Lung (tissue), 11 donors: ENCODE measurements at regions not wholly inside any gene's neighbourhood (a gene's known extent, or its start where the extent isn't known, plus 50 kb on each side); places are given as distances from the start of the nearest gene placed in this dataset.

Experiments
- ATAC-seq: fragments of 200-7000 bp; cut with Tn5 transposase; one replicate; pipeline ENCODE4 v1.9.1; 2020; ENCODE audit warnings: moderate number of reproducible peaks; ENCODE audit not compliant: insufficient read depth, low FRiP score
- DNase-seq, 3 donors: peaks; one replicate each; pipeline ENCODE4 v3.0.0-alpha.2; 2013 to 2017
- H3K27ac ChIP-seq, 2 donors: one replicate each; pipeline ENCODE4 v1.5.1; 2013; ENCODE audit warnings: mild to moderate bottlenecking in 2 of 2, moderate library complexity in 2 of 2, control low read depth in 1 of 2, inconsistent platforms in 1 of 2, low read depth in 1 of 2, low read length in 1 of 2
- H3K27me3 ChIP-seq, 3 donors: one replicate each; pipeline ENCODE4 v1.5.1; 2013; ENCODE audit warnings: low read length in 2 of 3; ENCODE audit not compliant: control insufficient read depth in 3 of 3, insufficient read depth in 3 of 3
- H3K36me3 ChIP-seq, 4 donors: one replicate each; pipeline ENCODE4 v1.5.1; 2013; ENCODE audit warnings: low read length in 4 of 4, mild to moderate bottlenecking in 1 of 4, moderate library complexity in 1 of 4; ENCODE audit not compliant: control insufficient read depth in 4 of 4, insufficient read depth in 4 of 4
- H3K4me1 ChIP-seq, 5 donors: one replicate each; pipeline ENCODE4 v1.5.1; 2013; ENCODE audit warnings: low read length in 5 of 5, mild to moderate bottlenecking in 2 of 5, moderate library complexity in 1 of 5; ENCODE audit not compliant: control insufficient read depth in 5 of 5, insufficient read depth in 5 of 5
- H3K4me3 ChIP-seq: one replicate; pipeline ENCODE4 v1.5.1; 2013; ENCODE audit warnings: mild to moderate bottlenecking, control low read depth, moderate library complexity
- H3K9ac ChIP-seq, 2 donors: one replicate each; pipeline ENCODE4 v1.5.1; 2013; ENCODE audit warnings: low read length in 2 of 2, control low read depth in 1 of 2; ENCODE audit not compliant: insufficient read depth in 1 of 2
- H3K9me3 ChIP-seq, 4 donors: one replicate each; pipeline ENCODE4 v1.5.1; 2013; ENCODE audit warnings: low read length in 3 of 4, mild to moderate bottlenecking in 1 of 4, moderate library complexity in 1 of 4; ENCODE audit not compliant: control insufficient read depth in 4 of 4, insufficient read depth in 3 of 4
- WGBS, 2 donors: extraction: QIAGEN DNeasy Blood & Tissue Kit; methylation state at CpG; one replicate each; pipeline ENCODE4 v1.1.7; 2013; 5-methylcytosine and 5-hydroxymethylcytosine counted together
- TF ChIP-seq, protein P1 (sequence below): IDR thresholded peaks from 2 replicates; pipeline ENCODE4 v1.5.1; 2012; ENCODE audit warnings: mild to moderate bottlenecking; ENCODE audit errors: control extremely low read depth, extremely low read depth
- donor health status: control.
- donor health status: control.
- donor health status: Bipolar disorder and iron deficiency.
- donor health status: healthy.
- donor health status: DM: yes; HTN: yes; CAD: no.

- Histone ChIP-seq H3K27ac (no peak overlapping the region), H3K27me3 (no peaks in the 10 kb centered on the region), H3K9me3 (no peaks in the 10 kb centered on the region), H3K9ac (no peak overlapping the region), H3K36me3 (no peaks in the 10 kb centered on the region), H3K4me3 (no peak overlapping the region), H3K4me1 (no peaks in the 10 kb centered on the region)
- TF ChIP-seq, protein P1, sequence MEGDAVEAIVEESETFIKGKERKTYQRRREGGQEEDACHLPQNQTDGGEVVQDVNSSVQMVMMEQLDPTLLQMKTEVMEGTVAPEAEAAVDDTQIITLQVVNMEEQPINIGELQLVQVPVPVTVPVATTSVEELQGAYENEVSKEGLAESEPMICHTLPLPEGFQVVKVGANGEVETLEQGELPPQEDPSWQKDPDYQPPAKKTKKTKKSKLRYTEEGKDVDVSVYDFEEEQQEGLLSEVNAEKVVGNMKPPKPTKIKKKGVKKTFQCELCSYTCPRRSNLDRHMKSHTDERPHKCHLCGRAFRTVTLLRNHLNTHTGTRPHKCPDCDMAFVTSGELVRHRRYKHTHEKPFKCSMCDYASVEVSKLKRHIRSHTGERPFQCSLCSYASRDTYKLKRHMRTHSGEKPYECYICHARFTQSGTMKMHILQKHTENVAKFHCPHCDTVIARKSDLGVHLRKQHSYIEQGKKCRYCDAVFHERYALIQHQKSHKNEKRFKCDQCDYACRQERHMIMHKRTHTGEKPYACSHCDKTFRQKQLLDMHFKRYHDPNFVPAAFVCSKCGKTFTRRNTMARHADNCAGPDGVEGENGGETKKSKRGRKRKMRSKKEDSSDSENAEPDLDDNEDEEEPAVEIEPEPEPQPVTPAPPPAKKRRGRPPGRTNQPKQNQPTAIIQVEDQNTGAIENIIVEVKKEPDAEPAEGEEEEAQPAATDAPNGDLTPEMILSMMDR: no peak
- no peak for ATAC-seq
- 67 to 80% methylated on average over 2 of the region's 2 CpGs for WGBS, 2 donors
- DNase-seq: peak in 2 of 3 donors; percentile 26 to 41
Measured at GRCh38 chr3:152937234-152937633, 102.3 kb downstream of the P2RY1 start.

DNA sequence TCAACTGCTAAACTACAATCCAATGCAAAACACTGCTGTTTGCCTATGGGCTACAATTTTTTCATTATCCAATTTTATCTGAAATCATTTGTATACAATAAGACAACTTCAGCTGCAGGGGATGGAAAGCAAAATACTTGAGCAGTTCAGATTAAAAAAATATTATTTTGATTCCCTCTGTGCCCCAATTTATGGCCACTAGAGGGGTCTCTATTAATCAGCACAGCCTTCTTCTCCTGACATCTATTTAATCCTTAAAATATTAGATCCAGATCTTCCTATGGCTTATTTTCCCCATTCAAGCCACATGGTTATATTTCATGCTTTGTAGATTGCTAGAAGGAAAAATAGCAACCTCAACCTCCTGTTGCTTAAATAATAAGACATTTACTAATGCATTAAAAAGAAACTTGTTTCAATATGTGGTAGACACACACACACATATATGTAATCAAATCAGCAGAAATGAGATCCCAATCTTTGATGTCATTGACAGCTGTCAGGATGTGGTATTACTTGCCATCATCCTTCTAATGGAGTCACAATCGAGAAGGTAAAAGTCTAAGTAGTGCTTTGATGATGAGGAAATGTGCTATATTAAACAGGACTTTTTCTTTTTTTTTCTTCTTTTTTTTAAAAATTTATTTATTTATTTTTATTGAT lies 104.2 kb downstream of the P2RY1 start:
- Histone ChIP-seq H3K9ac (no peak overlapping the region), H3K36me3 (no peaks in the 10 kb centered on the region), H3K4me1 (no peaks in the 10 kb centered on the region), H3K27ac (no peak overlapping the region), H3K4me3 (no peak overlapping the region), H3K27me3 (no peaks in the 10 kb centered on the region), H3K9me3 (no peaks in the 10 kb centered on the region)
- WGBS, 2 donors: 92 to 96% methylated on average over 1 of the region's 1 CpG
- DNase-seq: no peak
- no peak for ATAC-seq
- TF ChIP-seq, protein P1: no peak

GRCh38 chr3:152941859-152942258 lies 106.9 kb downstream of the P2RY1 start:
- 88% methylated on average over 3 of the region's 3 CpGs for WGBS, 2 donors
- DNase-seq (no peak), ATAC-seq (no peak)
- Histone ChIP-seq H3K36me3 (no peaks in the 10 kb centered on the region), H3K4me1 (no peaks in the 10 kb centered on the region), H3K9me3 (no peaks in the 10 kb centered on the region), H3K4me3 (no peak overlapping the region), H3K27ac (no peak overlapping the region), H3K9ac (no peak overlapping the region), H3K27me3 (no peaks in the 10 kb centered on the region)
- TF ChIP-seq, protein P1: no peak

DNA sequence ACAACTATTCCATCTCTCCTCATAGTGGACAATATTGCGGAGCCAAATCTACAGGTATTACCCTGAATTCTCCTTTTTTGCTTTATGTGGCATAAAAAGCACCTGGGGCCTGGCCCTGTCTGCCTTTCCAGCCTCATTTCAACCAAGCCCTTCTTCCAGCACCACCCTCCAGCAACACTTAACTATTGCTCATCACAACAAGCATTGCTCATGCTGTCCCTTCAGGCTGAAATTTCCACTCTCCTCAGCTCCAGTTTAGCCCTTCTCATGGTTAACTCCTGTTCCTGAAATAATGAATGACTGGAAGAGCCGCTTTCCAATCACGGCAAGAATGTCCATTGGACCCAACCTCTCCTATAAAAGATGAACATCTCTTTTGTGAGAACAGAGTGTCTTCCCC lies 107.4 kb downstream of the P2RY1 start:
- DNase-seq (no peak), ATAC-seq (no peak)
- TF ChIP-seq, protein P1: no peak
- Histone ChIP-seq H3K9ac (no peak overlapping the region), H3K27ac (no peak overlapping the region), H3K4me1 (no peaks in the 10 kb centered on the region), H3K27me3 (no peaks in the 10 kb centered on the region), H3K36me3 (no peaks in the 10 kb centered on the region), H3K9me3 (no peaks in the 10 kb centered on the region), H3K4me3 (no peak overlapping the region)
- 92 to 95% methylated on average over 3 of the region's 3 CpGs for WGBS, 2 donors
